ENCODE measurements at regions not wholly inside any gene's neighbourhood (a gene's known extent, or its start where the extent isn't known, plus 50 kb on each side); places are given as distances from the start of the nearest gene placed in this dataset.
"Not testable (repeated sequence)": the region's sequence is repeated elsewhere in the genome, so short reads cannot be mapped to it uniquely, and the experiment has no call there.

- ATAC-seq (no peak), DNase-seq (ENCODE audit: low spot score) (no peak)
- intact Hi-C loops (cut with DNase I): no loop called here
These were observed 68.3 kb upstream of the MRPS9 start for GRCh38 chr2:104969564-104969963.

GRCh38 chr2:104975371-104975770 is 62.5 kb upstream of the MRPS9 start:
- DNase-seq (ENCODE audit: low spot score) (no peak), ATAC-seq (no peak)
- intact Hi-C loops (cut with DNase I): no loop called here

GRCh38 chr2:104975851-104976250 is 62.0 kb upstream of the MRPS9 start:
- DNase-seq (ENCODE audit: low spot score) (no peak), ATAC-seq (no peak)
- intact Hi-C loops (cut with DNase I): no loop called here

DNA sequence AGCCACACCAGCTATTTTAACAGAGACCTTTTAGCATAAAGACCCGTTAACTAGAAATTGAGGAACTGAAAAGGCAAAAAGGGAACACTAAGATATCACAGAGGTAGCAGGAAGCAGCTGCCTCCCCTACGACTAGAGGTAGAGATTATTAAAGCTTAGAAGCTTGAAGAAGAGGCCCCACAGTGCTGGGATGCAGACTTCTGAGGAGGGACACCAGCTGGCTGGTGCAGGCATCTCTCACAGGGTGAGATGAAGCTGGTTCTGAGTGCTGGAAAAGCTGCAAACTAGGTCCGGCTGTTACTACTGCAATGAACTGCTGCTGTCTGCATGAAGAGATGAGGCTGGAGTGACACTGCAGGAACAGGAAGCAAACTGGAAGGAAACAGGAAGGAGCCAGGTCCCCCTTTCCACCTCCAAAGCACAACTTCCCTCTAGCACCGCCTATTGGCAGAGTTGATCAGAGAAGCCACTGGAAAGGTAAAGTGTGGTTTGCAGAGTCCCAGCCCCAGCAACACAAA is 61.2 kb upstream of the MRPS9 start:
- no peak for ATAC-seq
- intact Hi-C loops (cut with DNase I): no loop called here
- no peak for DNase-seq (ENCODE audit: low spot score)

DNA sequence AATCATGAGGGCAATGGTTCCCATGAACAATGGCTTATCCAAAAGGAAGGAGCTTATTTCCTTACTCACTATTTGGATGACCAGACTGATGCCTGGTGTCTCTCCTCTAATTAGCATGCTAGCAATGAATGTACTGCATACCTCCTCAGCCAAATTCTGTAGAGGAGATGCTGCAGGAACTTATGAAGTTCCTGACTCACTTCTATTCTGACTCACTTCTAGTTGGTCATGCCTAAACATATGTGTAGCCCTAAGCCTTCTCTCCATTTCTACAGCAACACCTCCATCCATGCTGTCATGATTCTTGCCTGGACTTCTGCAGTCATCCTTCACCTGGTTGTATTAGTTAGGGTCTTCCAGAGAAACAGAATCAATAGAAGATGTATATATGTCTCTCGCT is 59.9 kb upstream of the MRPS9 start:
- DNase-seq (ENCODE audit: low spot score): no peak
- intact Hi-C loops (cut with DNase I): no loop called here
- no peak for ATAC-seq

- ATAC-seq; intact Hi-C loops (cut with DNase I); DNase-seq (ENCODE audit: low spot score): not testable (repeated sequence)
These were observed 58.1 kb upstream of the MRPS9 start for GRCh38 chr2:104979786-104980185.

DNA sequence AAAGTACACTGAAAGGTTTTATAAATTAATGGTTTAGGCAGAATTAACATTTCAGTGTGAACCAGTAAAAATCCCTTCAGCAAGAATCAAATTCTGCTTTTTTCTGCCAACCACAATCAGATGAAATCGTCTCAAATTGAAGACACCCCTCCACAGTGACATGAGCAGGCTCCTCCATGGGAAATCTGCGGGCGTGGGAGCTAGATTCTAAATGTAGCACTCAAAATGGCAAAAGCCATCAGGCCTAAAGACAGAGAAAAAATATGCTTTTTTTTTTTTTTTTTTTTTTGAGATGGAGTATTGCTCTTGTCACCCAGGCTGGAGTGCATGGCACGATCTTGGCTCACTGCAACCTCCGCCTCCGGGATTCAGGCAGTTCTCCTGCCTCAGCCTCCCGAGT is 55.8 kb upstream of the MRPS9 start:
- DNase-seq (ENCODE audit: low spot score): no peak
- intact Hi-C loops (cut with DNase I): no loop called here
- ATAC-seq: no peak
